GM23338 (cell line): ENCODE measurements at regions not wholly inside any gene's neighbourhood (a gene's known extent, or its start where the extent isn't known, plus 50 kb on each side); places are given as distances from the start of the nearest gene placed in this dataset.

Experiments
- ATAC-seq: fragments of 200-7000 bp; cut with Tn5 transposase; 3 replicates; pipeline ENCODE4 v1.9.1; 2020
- DNase-seq: peaks from one replicate; pipeline ENCODE4 v3.0.0-alpha.2; 2015; ENCODE audit warnings: low spot score
- H2AFZ ChIP-seq: fragments of 200-600 bp; sonication (generic); 2 replicates; pipeline ENCODE4 v1.8.0; 2016; ENCODE audit warnings: antibody characterized with exemption, mild to moderate bottlenecking, moderate library complexity
- H3F3A ChIP-seq: fragments of 200-600 bp; sonication (generic); replicated peaks from 2 replicates; pipeline ENCODE4 v1.8.0; 2017; ENCODE audit warnings: antibody characterized with exemption, mixed run types, low read depth
- H3K27ac ChIP-seq: fragments of 200-600 bp; sonication (generic); 2 replicates; pipeline ENCODE4 v1.6.1; 2016; ENCODE audit warnings: low read depth
- H3K27me3 ChIP-seq: fragments of 200-600 bp; sonication (generic); 2 replicates; pipeline ENCODE4 v1.8.0; 2016; ENCODE audit warnings: mild to moderate bottlenecking, mixed run types, moderate library complexity; ENCODE audit not compliant: insufficient read depth
- H3K36me3 ChIP-seq: fragments of 200-600 bp; sonication (generic); 2 replicates; pipeline ENCODE4 v1.8.0; 2016; ENCODE audit warnings: mild to moderate bottlenecking; ENCODE audit not compliant: insufficient read depth
- H3K4me1 ChIP-seq: fragments of 200-600 bp; sonication (generic); 2 replicates; pipeline ENCODE4 v1.8.0; 2016; ENCODE audit warnings: mild to moderate bottlenecking, moderate library complexity; ENCODE audit not compliant: insufficient read depth
- H3K4me2 ChIP-seq: fragments of 200-600 bp; sonication (generic); 2 replicates; pipeline ENCODE4 v1.7.1; 2017; ENCODE audit warnings: mixed run types
- H3K4me3 ChIP-seq: fragments of 200-600 bp; sonication (generic); 2 replicates; pipeline ENCODE4 v1.6.1; 2016; ENCODE audit warnings: mixed run types
- H3K79me2 ChIP-seq: fragments of 200-600 bp; sonication (generic); replicated peaks from 2 replicates; pipeline ENCODE4 v1.8.0; 2017; ENCODE audit warnings: mild to moderate bottlenecking; ENCODE audit not compliant: insufficient read depth
- H3K9me2 ChIP-seq: fragments of 200-600 bp; sonication (generic); 2 replicates; pipeline ENCODE4 v1.8.0; 2017; ENCODE audit not compliant: insufficient read depth
- H4K20me1 ChIP-seq: fragments of 200-600 bp; sonication (generic); replicated peaks from 2 replicates; pipeline ENCODE4 v1.8.0; 2017; ENCODE audit warnings: mild to moderate bottlenecking; ENCODE audit not compliant: insufficient read depth
- H3K27ac Mint-ChIP-seq: 2 replicates; pipeline ENCODE4 v1.8.0; 2020; ENCODE audit warnings: inconsistent platforms, mild to moderate bottlenecking, moderate library complexity, mixed read lengths
- H3K27me3 Mint-ChIP-seq: 3 replicates; pipeline ENCODE4 v1.8.0; 2022; ENCODE audit warnings: low read depth, mild to moderate bottlenecking, moderate library complexity, mixed read lengths, inconsistent platforms; ENCODE audit not compliant: insufficient read depth, poor library complexity
- H3K36me3 Mint-ChIP-seq: 3 replicates; pipeline ENCODE4 v1.8.0; 2021; ENCODE audit warnings: low read depth, mild to moderate bottlenecking, inconsistent platforms, moderate library complexity, mixed read lengths
- H3K4me1 Mint-ChIP-seq: 3 replicates; pipeline ENCODE4 v1.8.0; 2020; ENCODE audit warnings: mild to moderate bottlenecking, inconsistent platforms, mixed read lengths
- H3K4me3 Mint-ChIP-seq: 3 replicates; pipeline ENCODE4 v1.8.0; 2021; ENCODE audit warnings: moderate library complexity, mild to moderate bottlenecking, inconsistent platforms, mixed read lengths
- H3K9me3 Mint-ChIP-seq: 3 replicates; pipeline ENCODE4 v1.8.0; 2020; ENCODE audit warnings: moderate library complexity, mild to moderate bottlenecking, inconsistent platforms, mixed read lengths
- CREB1 ChIP-seq: fragments of 250-450 bp; sonication (Bioruptor Pico); IDR thresholded peaks from 2 replicates; pipeline ENCODE4 v1.5.0; 2020; ENCODE audit warnings: low read depth, mild to moderate bottlenecking, moderate library complexity
- EZH2 ChIP-seq: fragments of 200-600 bp; sonication (generic); IDR thresholded peaks from one replicate; pipeline ENCODE4 v1.8.0; 2017; ENCODE audit warnings: antibody characterized with exemption, mild to moderate bottlenecking, low read depth; ENCODE audit not compliant: unreplicated experiment
- EZH2phosphoT487 ChIP-seq: fragments of 200-600 bp; sonication (generic); IDR thresholded peaks from one replicate; pipeline ENCODE4 v1.8.1; 2018; ENCODE audit warnings: antibody characterized with exemption; ENCODE audit not compliant: unreplicated experiment
- JUNB ChIP-seq: IDR thresholded peaks from one replicate; pipeline ENCODE4 v1.6.1; 2016; ENCODE audit warnings: antibody characterized with exemption; ENCODE audit not compliant: unreplicated experiment
- NANOG ChIP-seq: IDR thresholded peaks from 2 replicates; pipeline ENCODE4 v1.6.1; 2016; ENCODE audit warnings: antibody characterized with exemption, borderline replicate concordance
- ZNF114 ChIP-seq: fragments of 250-450 bp; sonication (Bioruptor Pico); IDR thresholded peaks from 2 replicates; pipeline ENCODE4 v1.5.0; 2020; ENCODE audit warnings: mild to moderate bottlenecking, moderate library complexity
- ZNF331 ChIP-seq: fragments of 250-450 bp; sonication (Bioruptor Pico); IDR thresholded peaks from 2 replicates; pipeline ENCODE4 v1.5.0; 2020; ENCODE audit warnings: low read depth, mild to moderate bottlenecking, moderate library complexity
- TF ChIP-seq, protein P1 (sequence below): IDR thresholded peaks from one replicate; pipeline ENCODE4 v1.6.1; 2018; ENCODE audit warnings: antibody characterized with exemption; ENCODE audit not compliant: unreplicated experiment
- TF ChIP-seq, protein P2 (sequence below): fragments of 250-450 bp; sonication (Bioruptor Pico); IDR thresholded peaks from 2 replicates; pipeline ENCODE4 v1.5.0; 2020; ENCODE audit warnings: mild to moderate bottlenecking, moderate library complexity

DNA sequence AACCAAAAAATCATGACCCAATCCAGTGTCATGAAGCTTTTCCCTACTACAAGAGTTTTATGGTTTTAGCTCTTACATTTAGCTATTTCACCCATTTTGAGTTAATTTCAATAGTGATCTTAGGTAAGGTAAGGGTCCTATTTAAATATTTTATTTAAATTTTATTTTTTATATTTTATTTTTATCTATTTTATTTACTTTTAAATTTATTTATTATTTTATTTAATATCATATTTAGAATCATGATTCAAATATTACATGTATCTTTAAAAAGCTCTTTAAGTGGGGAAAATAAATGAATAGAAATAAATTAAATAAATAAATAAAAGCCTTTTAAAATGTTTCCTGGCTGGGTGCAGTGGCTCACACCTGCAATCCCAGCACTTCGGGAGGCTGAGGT lies 276.0 kb downstream of the SKIDA1 start (continued):
- TF ChIP-seq, protein P1, sequence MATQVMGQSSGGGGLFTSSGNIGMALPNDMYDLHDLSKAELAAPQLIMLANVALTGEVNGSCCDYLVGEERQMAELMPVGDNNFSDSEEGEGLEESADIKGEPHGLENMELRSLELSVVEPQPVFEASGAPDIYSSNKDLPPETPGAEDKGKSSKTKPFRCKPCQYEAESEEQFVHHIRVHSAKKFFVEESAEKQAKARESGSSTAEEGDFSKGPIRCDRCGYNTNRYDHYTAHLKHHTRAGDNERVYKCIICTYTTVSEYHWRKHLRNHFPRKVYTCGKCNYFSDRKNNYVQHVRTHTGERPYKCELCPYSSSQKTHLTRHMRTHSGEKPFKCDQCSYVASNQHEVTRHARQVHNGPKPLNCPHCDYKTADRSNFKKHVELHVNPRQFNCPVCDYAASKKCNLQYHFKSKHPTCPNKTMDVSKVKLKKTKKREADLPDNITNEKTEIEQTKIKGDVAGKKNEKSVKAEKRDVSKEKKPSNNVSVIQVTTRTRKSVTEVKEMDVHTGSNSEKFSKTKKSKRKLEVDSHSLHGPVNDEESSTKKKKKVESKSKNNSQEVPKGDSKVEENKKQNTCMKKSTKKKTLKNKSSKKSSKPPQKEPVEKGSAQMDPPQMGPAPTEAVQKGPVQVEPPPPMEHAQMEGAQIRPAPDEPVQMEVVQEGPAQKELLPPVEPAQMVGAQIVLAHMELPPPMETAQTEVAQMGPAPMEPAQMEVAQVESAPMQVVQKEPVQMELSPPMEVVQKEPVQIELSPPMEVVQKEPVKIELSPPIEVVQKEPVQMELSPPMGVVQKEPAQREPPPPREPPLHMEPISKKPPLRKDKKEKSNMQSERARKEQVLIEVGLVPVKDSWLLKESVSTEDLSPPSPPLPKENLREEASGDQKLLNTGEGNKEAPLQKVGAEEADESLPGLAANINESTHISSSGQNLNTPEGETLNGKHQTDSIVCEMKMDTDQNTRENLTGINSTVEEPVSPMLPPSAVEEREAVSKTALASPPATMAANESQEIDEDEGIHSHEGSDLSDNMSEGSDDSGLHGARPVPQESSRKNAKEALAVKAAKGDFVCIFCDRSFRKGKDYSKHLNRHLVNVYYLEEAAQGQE = no peak
- TF ChIP-seq NANOG = no peak

DNA sequence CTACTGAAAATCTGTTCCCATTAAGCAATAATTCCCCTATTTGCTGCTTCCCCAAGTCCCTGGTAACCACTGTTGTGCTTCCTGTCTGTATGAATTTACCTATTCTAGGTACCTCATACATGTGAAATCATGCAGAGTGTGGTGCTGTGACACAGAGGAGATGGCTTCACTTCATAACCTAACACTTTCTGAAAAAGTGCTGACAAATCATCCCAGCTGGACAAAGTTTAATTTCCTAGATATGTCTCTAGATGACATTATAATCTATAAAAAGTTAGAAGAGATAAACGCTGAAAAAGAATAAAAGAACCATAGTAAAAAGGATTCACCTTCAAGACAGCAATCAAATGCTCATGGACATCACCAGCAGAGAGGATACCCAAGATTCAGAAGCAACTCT lies 277.9 kb downstream of the SKIDA1 start:
- no peaks in the 10 kb centered on the region for H3K36me3 ChIP-seq
- DNase-seq (no peak), ATAC-seq (no peak)
- H3K4me1 Mint-ChIP-seq = no peaks in the 10 kb centered on the region
- no peak overlapping the region for H3K4me3 ChIP-seq
- H3K9me2 ChIP-seq = no peaks in the 10 kb centered on the region
- no peaks in the 10 kb centered on the region for H3K27me3 Mint-ChIP-seq
- H3K4me1 ChIP-seq = no peaks in the 10 kb centered on the region
- H3K36me3 Mint-ChIP-seq = peaks cover 4% of the 10 kb centered on the region; the same call in 1 of the 3 replicates
- H3K9me3 Mint-ChIP-seq = no peaks in the 10 kb centered on the region; the same call in 2 of the 3 replicates
- H3K4me3 Mint-ChIP-seq = no peak overlapping the region
- H3K79me2 ChIP-seq = no peaks in the 10 kb centered on the region
- no peak overlapping the region for H3K27ac Mint-ChIP-seq
- no peaks in the 10 kb centered on the region for H4K20me1 ChIP-seq
- H3K4me2 ChIP-seq = no peak overlapping the region
- TF ChIP-seq CREB1 (CRISPR knock-in tag) (no peak), EZH2 (no peak)
- H3F3A ChIP-seq = no peaks in the 10 kb centered on the region
- no peak overlapping the region for H2AFZ ChIP-seq
- no peak overlapping the region for H3K27ac ChIP-seq
- no peaks in the 10 kb centered on the region for H3K27me3 ChIP-seq

DNA sequence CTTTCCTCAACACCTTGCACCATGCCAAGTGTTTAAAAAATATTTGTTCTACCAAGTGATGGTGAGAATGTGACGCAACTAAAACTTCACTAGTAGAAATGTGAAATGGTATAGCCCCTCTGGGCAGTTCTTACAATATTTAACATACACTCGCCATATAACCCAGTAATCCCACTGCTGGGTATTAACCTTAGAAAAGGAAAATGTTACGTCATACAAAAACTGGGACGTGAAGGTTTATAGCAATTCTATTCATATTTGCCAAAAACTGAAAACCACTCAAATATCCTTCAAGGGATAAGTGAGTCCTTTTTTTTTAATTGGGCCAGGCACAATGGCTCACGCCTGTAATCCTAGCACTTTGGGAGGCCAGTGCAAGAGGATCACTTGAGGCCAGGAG lies 279.3 kb downstream of the SKIDA1 start:
- Mint-ChIP-seq H3K4me1 (no peaks in the 10 kb centered on the region), H3K36me3 (peaks cover 4% of the 10 kb centered on the region; the same call in 1 of the 3 replicates), H3K9me3 (no peaks in the 10 kb centered on the region; the same call in 2 of the 3 replicates), H3K4me3 (no peak overlapping the region), H3K27me3 (no peaks in the 10 kb centered on the region), H3K27ac (no peak overlapping the region)
- Histone ChIP-seq H3K4me3 (no peak overlapping the region), H2AFZ (no peak overlapping the region), H3K4me2 (no peak overlapping the region), H3K36me3 (no peaks in the 10 kb centered on the region), H3K27me3 (no peaks in the 10 kb centered on the region), H3F3A (no peaks in the 10 kb centered on the region), H3K27ac (no peak overlapping the region), H3K4me1 (peaks cover 3% of the 10 kb centered on the region; the same call in 1 of the 2 replicates), H3K9me2 (no peaks in the 10 kb centered on the region), H4K20me1 (no peaks in the 10 kb centered on the region), H3K79me2 (no peaks in the 10 kb centered on the region)
- DNase-seq = no peak
- no peak for ATAC-seq
- TF ChIP-seq EZH2phosphoT487 = no peak
- no peak for TF ChIP-seq ZNF331
- TF ChIP-seq ZNF114 (CRISPR knock-in tag) = no peak
- TF ChIP-seq, protein P2, sequence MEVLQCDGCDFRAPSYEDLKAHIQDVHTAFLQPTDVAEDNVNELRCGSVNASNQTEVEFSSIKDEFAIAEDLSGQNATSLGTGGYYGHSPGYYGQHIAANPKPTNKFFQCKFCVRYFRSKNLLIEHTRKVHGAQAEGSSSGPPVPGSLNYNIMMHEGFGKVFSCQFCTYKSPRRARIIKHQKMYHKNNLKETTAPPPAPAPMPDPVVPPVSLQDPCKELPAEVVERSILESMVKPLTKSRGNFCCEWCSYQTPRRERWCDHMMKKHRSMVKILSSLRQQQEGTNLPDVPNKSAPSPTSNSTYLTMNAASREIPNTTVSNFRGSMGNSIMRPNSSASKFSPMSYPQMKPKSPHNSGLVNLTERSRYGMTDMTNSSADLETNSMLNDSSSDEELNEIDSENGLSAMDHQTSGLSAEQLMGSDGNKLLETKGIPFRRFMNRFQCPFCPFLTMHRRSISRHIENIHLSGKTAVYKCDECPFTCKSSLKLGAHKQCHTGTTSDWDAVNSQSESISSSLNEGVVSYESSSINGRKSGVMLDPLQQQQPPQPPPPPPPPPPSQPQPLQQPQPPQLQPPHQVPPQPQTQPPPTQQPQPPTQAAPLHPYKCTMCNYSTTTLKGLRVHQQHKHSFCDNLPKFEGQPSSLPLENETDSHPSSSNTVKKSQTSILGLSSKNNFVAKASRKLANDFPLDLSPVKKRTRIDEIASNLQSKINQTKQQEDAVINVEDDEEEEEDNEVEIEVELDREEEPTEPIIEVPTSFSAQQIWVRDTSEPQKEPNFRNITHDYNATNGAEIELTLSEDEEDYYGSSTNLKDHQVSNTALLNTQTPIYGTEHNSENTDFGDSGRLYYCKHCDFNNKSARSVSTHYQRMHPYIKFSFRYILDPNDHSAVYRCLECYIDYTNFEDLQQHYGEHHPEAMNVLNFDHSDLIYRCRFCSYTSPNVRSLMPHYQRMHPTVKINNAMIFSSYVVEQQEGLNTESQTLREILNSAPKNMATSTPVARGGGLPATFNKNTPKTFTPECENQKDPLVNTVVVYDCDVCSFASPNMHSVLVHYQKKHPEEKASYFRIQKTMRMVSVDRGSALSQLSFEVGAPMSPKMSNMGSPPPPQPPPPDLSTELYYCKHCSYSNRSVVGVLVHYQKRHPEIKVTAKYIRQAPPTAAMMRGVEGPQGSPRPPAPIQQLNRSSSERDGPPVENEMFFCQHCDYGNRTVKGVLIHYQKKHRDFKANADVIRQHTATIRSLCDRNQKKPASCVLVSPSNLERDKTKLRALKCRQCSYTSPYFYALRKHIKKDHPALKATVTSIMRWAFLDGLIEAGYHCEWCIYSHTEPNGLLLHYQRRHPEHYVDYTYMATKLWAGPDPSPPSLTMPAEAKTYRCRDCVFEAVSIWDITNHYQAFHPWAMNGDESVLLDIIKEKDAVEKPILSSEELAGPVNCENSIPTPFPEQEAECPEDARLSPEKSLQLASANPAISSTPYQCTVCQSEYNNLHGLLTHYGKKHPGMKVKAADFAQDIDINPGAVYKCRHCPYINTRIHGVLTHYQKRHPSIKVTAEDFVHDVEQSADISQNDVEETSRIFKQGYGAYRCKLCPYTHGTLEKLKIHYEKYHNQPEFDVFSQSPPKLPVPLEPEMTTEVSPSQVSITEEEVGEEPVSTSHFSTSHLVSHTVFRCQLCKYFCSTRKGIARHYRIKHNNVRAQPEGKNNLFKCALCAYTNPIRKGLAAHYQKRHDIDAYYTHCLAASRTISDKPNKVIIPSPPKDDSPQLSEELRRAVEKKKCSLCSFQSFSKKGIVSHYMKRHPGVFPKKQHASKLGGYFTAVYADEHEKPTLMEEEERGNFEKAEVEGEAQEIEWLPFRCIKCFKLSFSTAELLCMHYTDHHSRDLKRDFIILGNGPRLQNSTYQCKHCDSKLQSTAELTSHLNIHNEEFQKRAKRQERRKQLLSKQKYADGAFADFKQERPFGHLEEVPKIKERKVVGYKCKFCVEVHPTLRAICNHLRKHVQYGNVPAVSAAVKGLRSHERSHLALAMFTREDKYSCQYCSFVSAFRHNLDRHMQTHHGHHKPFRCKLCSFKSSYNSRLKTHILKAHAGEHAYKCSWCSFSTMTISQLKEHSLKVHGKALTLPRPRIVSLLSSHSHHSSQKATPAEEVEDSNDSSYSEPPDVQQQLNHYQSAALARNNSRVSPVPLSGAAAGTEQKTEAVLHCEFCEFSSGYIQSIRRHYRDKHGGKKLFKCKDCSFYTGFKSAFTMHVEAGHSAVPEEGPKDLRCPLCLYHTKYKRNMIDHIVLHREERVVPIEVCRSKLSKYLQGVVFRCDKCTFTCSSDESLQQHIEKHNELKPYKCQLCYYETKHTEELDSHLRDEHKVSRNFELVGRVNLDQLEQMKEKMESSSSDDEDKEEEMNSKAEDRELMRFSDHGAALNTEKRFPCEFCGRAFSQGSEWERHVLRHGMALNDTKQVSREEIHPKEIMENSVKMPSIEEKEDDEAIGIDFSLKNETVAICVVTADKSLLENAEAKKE = no peak
- TF ChIP-seq NANOG = no peak
- TF ChIP-seq CREB1 (CRISPR knock-in tag) = no peak
- no peak for TF ChIP-seq JUNB
